HCT116 (cell line): ENCODE measurements at regions not wholly inside any gene's neighbourhood (a gene's known extent, or its start where the extent isn't known, plus 50 kb on each side); places are given as distances from the start of the nearest gene placed in this dataset.

Source experiments
- ATAC-seq: fragments of 200-7000 bp; cut with Tn5 transposase; 2 replicates; pipeline ENCODE4 v1.9.1; 2020; ENCODE audit warnings: mild to moderate bottlenecking, moderate library complexity
- BruUV-seq: library from RNA; stranded (reverse); fragments of 400-500 nt; replicated peaks from 2 replicates; lab custom pipeline; 2021; lab: Mats Ljungman, UMichigan
- CTCF ChIA-PET: fragments of 300-600 bp; sonication (Branson Sonifier 250); formaldehyde crosslinking; loops from one replicate; lab custom pipeline; 2021; ENCODE audit warnings: antibody characterized with exemption; lab: Charles Lee
- POLR2A ChIA-PET: fragments of 300-600, 350-600 bp; sonication (Branson Sonifier 250); formaldehyde crosslinking; loops from one replicate; lab custom pipeline; 2021; ENCODE audit warnings: antibody characterized with exemption; lab: Charles Lee
- RAD21 ChIA-PET, 2 experiments: fragments of 300-600 bp; sonication (Branson Sonifier 250); formaldehyde crosslinking; loops; one replicate each; lab custom pipeline; 2023; ENCODE audit warnings: low total read pairs in 2 of 2; ENCODE audit not compliant: uncharacterized antibody in 2 of 2, unreplicated experiment in 2 of 2, low non-redundant PET in 1 of 2; lab: Charles Lee
- DNase-seq: peaks from one replicate; pipeline ENCODE4 v3.0.0-alpha.2; 2010; ENCODE audit warnings: low read depth, low spot score
- H2AFZ ChIP-seq: fragments of 200-600 bp; shearing (Covaris generic), sonication (generic); 2 replicates; pipeline ENCODE4 v1.6.1; 2017; ENCODE audit warnings: low read depth, mixed run types, mixed read lengths, antibody characterized with exemption, low read length; ENCODE audit not compliant: poor library complexity, severe bottlenecking
- H3K27ac ChIP-seq: 2 replicates; pipeline ENCODE4 v1.5.1; 2012; ENCODE audit warnings: low read depth, low read length
- H3K27me3 ChIP-seq: fragments of 200-600 bp; sonication (generic); 2 replicates; pipeline ENCODE4 v1.6.1; 2016; ENCODE audit warnings: mixed run types, low read length, mixed read lengths; ENCODE audit not compliant: insufficient read depth
- H3K36me3 ChIP-seq, 2 experiments: fragments of 200-500 bp in 1 of 2; fragments of 200-600 bp in 1 of 2; sonication (Bioruptor generic) in 1 of 2; sonication (generic) in 1 of 2; 2 replicates each; pipeline versions ENCODE4 v1.5.1 to v1.6.1; 2014 to 2016; ENCODE audit warnings: low read length in 2 of 2, inconsistent platforms in 1 of 2, mixed read lengths in 1 of 2, mixed run types in 1 of 2; ENCODE audit not compliant: insufficient read depth in 2 of 2, control insufficient read depth in 1 of 2
- H3K4me1 ChIP-seq, 2 experiments: fragments of 200-600 bp in 1 of 2; sonication (generic) in 1 of 2; 2 replicates each; pipeline versions ENCODE4 v1.5.1 to v1.6.1; 2012 to 2017; ENCODE audit warnings: low read length in 2 of 2, inconsistent platforms in 1 of 2, mild to moderate bottlenecking in 1 of 2, mixed read lengths in 1 of 2, mixed run types in 1 of 2, moderate library complexity in 1 of 2; ENCODE audit not compliant: insufficient read depth in 2 of 2, control insufficient read depth in 1 of 2
- H3K4me2 ChIP-seq: fragments of 200-600 bp; sonication (generic); 2 replicates; pipeline ENCODE4 v1.6.1; 2017; ENCODE audit warnings: mixed run types, low read length, mixed read lengths
- H3K4me3 ChIP-seq, 2 experiments: fragments of 200-600 bp in 1 of 2; sonication (generic) in 1 of 2; replicated peaks in 1 of 2; 2 replicates each; pipeline ENCODE4 v1.5.1; 2011 to 2016; ENCODE audit warnings: low read length in 2 of 2, control low read depth in 1 of 2, low read depth in 1 of 2, mild to moderate bottlenecking in 1 of 2, mixed read lengths in 1 of 2, mixed run types in 1 of 2
- H3K79me2 ChIP-seq: fragments of 200-600 bp; sonication (generic); 2 replicates; pipeline ENCODE4 v1.6.1; 2017; ENCODE audit warnings: mild to moderate bottlenecking, mixed run types, low read length, moderate library complexity, mixed read lengths; ENCODE audit not compliant: insufficient read depth
- H3K9ac ChIP-seq: fragments of 200-600 bp; sonication (generic); 2 replicates; pipeline ENCODE4 v1.6.1; 2016; ENCODE audit warnings: low read length, mixed read lengths
- H3K9me2 ChIP-seq: fragments of 200-600 bp; sonication (generic), shearing (Covaris generic); 2 replicates; pipeline ENCODE4 v1.6.1; 2017; ENCODE audit warnings: mixed run types, mild to moderate bottlenecking, moderate library complexity; ENCODE audit not compliant: insufficient read depth
- H3K9me3 ChIP-seq, 2 experiments: fragments of 200-500 bp in 1 of 2; fragments of 200-600 bp in 1 of 2; sonication (Bioruptor generic) in 1 of 2; sonication (generic) in 1 of 2; 2 replicates each; pipeline ENCODE4 v1.6.1; 2014 to 2017; ENCODE audit warnings: low read length in 2 of 2, mixed read lengths in 2 of 2, inconsistent platforms in 1 of 2, low read depth in 1 of 2, mild to moderate bottlenecking in 1 of 2, mixed run types in 1 of 2, moderate library complexity in 1 of 2; ENCODE audit not compliant: control insufficient read depth in 1 of 2, insufficient read depth in 1 of 2
- H4K20me1 ChIP-seq: fragments of 200-600 bp; sonication (generic), shearing (Covaris generic); 2 replicates; pipeline ENCODE4 v1.6.1; 2017; ENCODE audit warnings: mixed run types, mild to moderate bottlenecking, moderate library complexity; ENCODE audit not compliant: insufficient read depth
- EZH2phosphoT487 ChIP-seq: fragments of 200-600 bp; IDR thresholded peaks from 2 replicates; pipeline ENCODE4 v1.6.1; 2018; ENCODE audit warnings: antibody characterized with exemption, borderline replicate concordance
- SRF ChIP-seq: IDR thresholded peaks from 2 replicates; pipeline ENCODE4 v1.6.1; 2012; ENCODE audit warnings: low read depth
- intact Hi-C: fragments of 100-400 bp; cut with micrococcal nuclease; formaldehyde crosslinking; loops from 2 replicates; pipeline ENCODE4 v1.10.0; 2022
- TF ChIP-seq, protein P1 (sequence below): IDR thresholded peaks from 2 replicates; pipeline ENCODE4 v1.6.1; 2011; ENCODE audit warnings: mild to moderate bottlenecking, low read length, moderate library complexity; ENCODE audit not compliant: insufficient replicate concordance; ENCODE audit errors: extremely low read depth

GRCh38 chr2:39923455-39923854 is 144.4 kb upstream of the THUMPD2 start:
- BruUV-seq, result no TSS peak
- intact Hi-C loops, result no loop called here
- no peak for TF ChIP-seq EZH2phosphoT487
- no peak for TF ChIP-seq SRF
- Histone ChIP-seq H3K27me3 (peaks cover 11% of the 10 kb centered on the region), H3K4me3 (no peak overlapping the region), H3K79me2 (no peaks in the 10 kb centered on the region), H3K9me2 (no peaks in the 10 kb centered on the region), H3K27ac (no peak overlapping the region), H3K4me1 (no peaks in the 10 kb centered on the region), H3K4me2 (no peak overlapping the region), H3K36me3 (no peaks in the 10 kb centered on the region), H2AFZ (no peak overlapping the region), H3K9me3 (no peaks in the 10 kb centered on the region), H4K20me1 (no peaks in the 10 kb centered on the region), H3K9ac (no peak overlapping the region)
- ChIA-PET RAD21 (no interaction called here), POLR2A (no interaction called here), CTCF (interaction anchor here (0.7 kb wide), 1 partner anchor 10 kb away, joined by 3 read pairs; no protein-coding TSS in a partner anchor)
- ATAC-seq, result no peak
- no peak for DNase-seq

DNA sequence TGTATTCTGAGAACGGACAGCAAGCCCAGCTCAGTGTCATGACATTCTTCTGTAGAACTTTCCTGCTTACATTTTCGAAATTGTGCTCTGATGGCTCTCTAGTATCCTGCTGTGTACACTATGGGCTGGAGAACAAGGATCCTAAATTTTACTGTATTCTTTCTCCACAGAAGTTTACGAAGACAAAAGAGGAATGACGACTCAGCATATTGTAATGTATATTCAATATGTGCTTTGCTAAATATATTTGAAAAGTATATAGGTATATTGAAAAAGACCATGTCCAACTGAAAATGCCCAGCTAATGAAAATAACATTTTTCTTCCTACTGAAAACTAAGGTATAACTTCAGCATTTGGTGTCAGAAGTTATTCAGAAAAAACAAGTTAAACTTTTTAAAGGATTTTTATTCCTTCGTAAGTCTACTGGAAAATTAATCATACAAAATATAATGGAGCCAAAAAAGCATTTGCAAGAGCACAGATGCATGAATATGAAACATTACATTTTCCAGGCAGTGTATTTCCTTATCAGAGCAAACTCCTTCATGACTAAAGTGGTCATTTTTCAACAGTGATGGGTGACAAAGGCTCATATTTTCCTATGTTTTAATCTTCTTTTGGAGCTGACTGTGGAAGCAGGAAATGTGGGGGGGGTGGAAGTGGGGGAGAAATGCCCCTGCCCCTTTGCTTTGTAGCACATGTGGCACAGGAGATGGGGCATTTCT is 143.8 kb upstream of the THUMPD2 start:
- DNase-seq (no peak), ATAC-seq (no peak)
- ChIA-PET RAD21 (no interaction called here), POLR2A (no interaction called here)
- H3K27ac ChIP-seq, result no peak overlapping the region
- H2AFZ ChIP-seq, result no peak overlapping the region
- no peaks in the 10 kb centered on the region for H4K20me1 ChIP-seq
- no peak overlapping the region for H3K9ac ChIP-seq
- BruUV-seq, result no TSS peak
- TF ChIP-seq, protein P1, sequence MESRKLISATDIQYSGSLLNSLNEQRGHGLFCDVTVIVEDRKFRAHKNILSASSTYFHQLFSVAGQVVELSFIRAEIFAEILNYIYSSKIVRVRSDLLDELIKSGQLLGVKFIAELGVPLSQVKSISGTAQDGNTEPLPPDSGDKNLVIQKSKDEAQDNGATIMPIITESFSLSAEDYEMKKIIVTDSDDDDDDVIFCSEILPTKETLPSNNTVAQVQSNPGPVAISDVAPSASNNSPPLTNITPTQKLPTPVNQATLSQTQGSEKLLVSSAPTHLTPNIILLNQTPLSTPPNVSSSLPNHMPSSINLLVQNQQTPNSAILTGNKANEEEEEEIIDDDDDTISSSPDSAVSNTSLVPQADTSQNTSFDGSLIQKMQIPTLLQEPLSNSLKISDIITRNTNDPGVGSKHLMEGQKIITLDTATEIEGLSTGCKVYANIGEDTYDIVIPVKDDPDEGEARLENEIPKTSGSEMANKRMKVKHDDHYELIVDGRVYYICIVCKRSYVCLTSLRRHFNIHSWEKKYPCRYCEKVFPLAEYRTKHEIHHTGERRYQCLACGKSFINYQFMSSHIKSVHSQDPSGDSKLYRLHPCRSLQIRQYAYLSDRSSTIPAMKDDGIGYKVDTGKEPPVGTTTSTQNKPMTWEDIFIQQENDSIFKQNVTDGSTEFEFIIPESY, result no peak
- TF ChIP-seq, all 23 proteins: peak for 0
- CTCF ChIA-PET, result no interaction called here
- no peaks in the 10 kb centered on the region for H3K4me1 ChIP-seq
- H3K36me3 ChIP-seq, result no peaks in the 10 kb centered on the region
- no peak overlapping the region for H3K4me2 ChIP-seq
- peaks cover 11% of the 10 kb centered on the region for H3K27me3 ChIP-seq
- intact Hi-C loops, result no loop called here
- no peak overlapping the region for H3K4me3 ChIP-seq
- H3K9me3 ChIP-seq, result no peaks in the 10 kb centered on the region
- H3K9me2 ChIP-seq, result no peaks in the 10 kb centered on the region
- H3K79me2 ChIP-seq, result no peaks in the 10 kb centered on the region
